Prostate gland (tissue), 2 donors: ENCODE measurements at regions not wholly inside any gene's neighbourhood (a gene's known extent, or its start where the extent isn't known, plus 50 kb on each side); places are given as distances from the start of the nearest gene placed in this dataset.

ENCODE experiments used
- DNase-seq: peaks from one replicate; pipeline ENCODE4 v3.0.0-alpha.2; 2019; ENCODE audit warnings: low spot score
- H3K27ac ChIP-seq, 2 donors: fragments of 200-600 bp; sonication (generic); 2 replicates each; pipeline ENCODE4 v1.5.1; 2017 to 2019
- H3K27me3 ChIP-seq: fragments of 200-600 bp; sonication (generic); replicated peaks from 2 replicates; pipeline ENCODE4 v1.5.1; 2019; ENCODE audit not compliant: insufficient read depth
- H3K36me3 ChIP-seq, 2 donors: fragments of 200-600 bp; sonication (generic); 1 replicate in 1 of 2; 2 replicates in 1 of 2; pipeline versions ENCODE4 v1.5.1 to v1.8.1; 2017 to 2019
- H3K4me1 ChIP-seq: fragments of 200-600 bp; sonication (generic); replicated peaks from 2 replicates; pipeline ENCODE4 v1.5.1; 2019
- H3K4me3 ChIP-seq, 2 donors: fragments of 200-600 bp; sonication (generic); 2 replicates each; pipeline ENCODE4 v1.5.1; 2017 to 2019
- H3K9me3 ChIP-seq: fragments of 200-600 bp; sonication (generic); 2 replicates; pipeline ENCODE4 v1.5.1; 2017
- POLR2A ChIP-seq: fragments of 450-650 bp; IDR thresholded peaks from one replicate; pipeline ENCODE4 v1.6.1; 2016; ENCODE audit warnings: antibody characterized with exemption, mild to moderate bottlenecking
- POLR2AphosphoS5 ChIP-seq: sonication (generic); formaldehyde crosslinking; IDR thresholded peaks from one replicate; pipeline ENCODE4 v1.6.1; 2017; ENCODE audit warnings: antibody characterized with exemption
- WGBS: methylation state at CpG from one replicate; pipeline ENCODE4 v1.1.5; 2018; 5-methylcytosine and 5-hydroxymethylcytosine counted together
- intact Hi-C: fragments of 100-400 bp; cut with DNase I; formaldehyde crosslinking; loops from one replicate; pipeline ENCODE4 v1.14.2; 2022
- TF ChIP-seq, protein P1 (sequence below), 4 experiments: fragments of 200-600 bp in 2 of 4; fragments of 450-650 bp in 2 of 4; sonication (generic) in 2 of 4; IDR thresholded peaks; 1 replicate in 3 of 4; 2 replicates in 1 of 4; pipeline ENCODE4 v1.5.1; 2016 to 2019; ENCODE audit warnings: antibody characterized with exemption in 4 of 4, mild to moderate bottlenecking in 2 of 4, moderate library complexity in 2 of 4

GRCh38 chr4:148795156-148795864, 353.1 kb upstream of the NR3C2 start:
- Histone ChIP-seq H3K27me3 (no peaks in the 10 kb centered on the region), H3K4me1 (no peaks in the 10 kb centered on the region), H3K27ac (no peak overlapping the region), H3K4me3 (no peak overlapping the region), H3K36me3 (no peaks in the 10 kb centered on the region), H3K9me3 (no peaks in the 10 kb centered on the region)
- no peak for DNase-seq
- WGBS, result 72% methylated on average over 7 of the region's 7 CpGs
- TF ChIP-seq POLR2A, result no peak
- TF ChIP-seq, protein P1, sequence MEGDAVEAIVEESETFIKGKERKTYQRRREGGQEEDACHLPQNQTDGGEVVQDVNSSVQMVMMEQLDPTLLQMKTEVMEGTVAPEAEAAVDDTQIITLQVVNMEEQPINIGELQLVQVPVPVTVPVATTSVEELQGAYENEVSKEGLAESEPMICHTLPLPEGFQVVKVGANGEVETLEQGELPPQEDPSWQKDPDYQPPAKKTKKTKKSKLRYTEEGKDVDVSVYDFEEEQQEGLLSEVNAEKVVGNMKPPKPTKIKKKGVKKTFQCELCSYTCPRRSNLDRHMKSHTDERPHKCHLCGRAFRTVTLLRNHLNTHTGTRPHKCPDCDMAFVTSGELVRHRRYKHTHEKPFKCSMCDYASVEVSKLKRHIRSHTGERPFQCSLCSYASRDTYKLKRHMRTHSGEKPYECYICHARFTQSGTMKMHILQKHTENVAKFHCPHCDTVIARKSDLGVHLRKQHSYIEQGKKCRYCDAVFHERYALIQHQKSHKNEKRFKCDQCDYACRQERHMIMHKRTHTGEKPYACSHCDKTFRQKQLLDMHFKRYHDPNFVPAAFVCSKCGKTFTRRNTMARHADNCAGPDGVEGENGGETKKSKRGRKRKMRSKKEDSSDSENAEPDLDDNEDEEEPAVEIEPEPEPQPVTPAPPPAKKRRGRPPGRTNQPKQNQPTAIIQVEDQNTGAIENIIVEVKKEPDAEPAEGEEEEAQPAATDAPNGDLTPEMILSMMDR (IDR thresholded peaks at IDR 0.05), result no peak
- TF ChIP-seq POLR2AphosphoS5, result no peak
- intact Hi-C loops, result no loop called here

DNA sequence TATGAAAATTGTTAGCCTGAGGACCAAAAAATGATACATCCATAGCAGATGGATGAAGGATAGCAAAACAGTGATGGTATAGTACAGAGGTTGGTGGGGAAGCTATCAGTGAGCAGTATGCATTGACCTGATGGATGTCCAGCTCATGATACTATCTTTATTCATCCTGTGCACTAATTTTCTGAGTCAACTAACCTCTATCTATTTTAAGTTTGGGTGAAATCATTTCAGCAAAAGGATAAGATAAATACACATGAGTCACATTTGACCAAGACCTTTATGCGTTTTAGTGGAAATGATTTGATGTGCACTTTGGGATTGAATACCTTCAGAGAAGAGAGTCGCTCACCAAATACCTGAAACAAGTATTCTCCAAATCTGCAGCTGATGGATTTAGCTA, 351.0 kb upstream of the NR3C2 start:
- 97% methylated on average over 2 of the region's 2 CpGs for WGBS
- no peaks in the 10 kb centered on the region for H3K36me3 ChIP-seq
- TF ChIP-seq POLR2AphosphoS5 (no peak), POLR2A (no peak)
- TF ChIP-seq, protein P1 (IDR thresholded peaks at IDR 0.05), result no peak
- no peak overlapping the region for H3K27ac ChIP-seq
- H3K9me3 ChIP-seq, result no peaks in the 10 kb centered on the region
- no peak overlapping the region for H3K4me3 ChIP-seq
- intact Hi-C loops, result no loop called here
- no peaks in the 10 kb centered on the region for H3K4me1 ChIP-seq
- no peak for DNase-seq
- no peaks in the 10 kb centered on the region for H3K27me3 ChIP-seq

GRCh38 chr4:148790691-148791090, 348.5 kb upstream of the NR3C2 start:
- Histone ChIP-seq H3K4me3 (no peak overlapping the region), H3K27ac (no peak overlapping the region), H3K9me3 (no peaks in the 10 kb centered on the region), H3K4me1 (peaks cover 3% of the 10 kb centered on the region), H3K36me3 (no peaks in the 10 kb centered on the region), H3K27me3 (no peaks in the 10 kb centered on the region)
- whole genome bisulfite sequencing, result 90% methylated on average over 5 of the region's 5 CpGs
- no peak for DNase-seq
- intact Hi-C loops, result no loop called here
- no peak for TF ChIP-seq POLR2AphosphoS5

DNA sequence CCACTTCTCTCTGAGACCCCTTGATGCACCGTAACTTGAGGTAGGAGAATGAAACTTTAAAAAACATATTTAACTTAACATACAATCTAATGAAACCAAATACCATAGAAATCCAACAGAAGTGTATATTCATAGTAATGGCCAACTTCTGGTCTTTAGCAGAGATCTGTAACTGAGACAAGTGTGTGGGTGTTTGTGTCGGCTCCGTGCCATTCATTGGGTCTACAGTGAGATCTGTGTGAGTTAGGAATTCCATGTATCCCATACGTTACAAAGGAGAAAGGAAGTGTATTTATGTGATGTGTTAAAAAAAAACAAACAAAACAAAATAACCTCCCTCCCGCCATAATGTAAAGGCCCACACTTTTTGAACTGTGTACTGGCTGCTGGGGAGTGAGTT, 348.0 kb upstream of the NR3C2 start:
- intact Hi-C loops, result no loop called here
- DNase-seq, result no peak
- Histone ChIP-seq H3K27me3 (no peaks in the 10 kb centered on the region), H3K4me1 (peaks cover 3% of the 10 kb centered on the region), H3K36me3 (no peaks in the 10 kb centered on the region), H3K9me3 (no peaks in the 10 kb centered on the region), H3K4me3 (no peak overlapping the region), H3K27ac (no peak overlapping the region)
- 87% methylated on average over 5 of the region's 5 CpGs for WGBS
- TF ChIP-seq POLR2A (no peak), POLR2AphosphoS5 (no peak)
- TF ChIP-seq, protein P1 (IDR thresholded peaks at IDR 0.05), result no peak

- Histone ChIP-seq H3K9me3 (no peaks in the 10 kb centered on the region), H3K4me3 (no peak overlapping the region), H3K36me3 (no peaks in the 10 kb centered on the region), H3K4me1 (peaks cover 3% of the 10 kb centered on the region), H3K27me3 (no peaks in the 10 kb centered on the region), H3K27ac (no peak overlapping the region)
- DNase-seq, result peak; percentile 37
- 29% methylated on average over 2 of the region's 2 CpGs for WGBS
- TF ChIP-seq, protein P1 (IDR thresholded peaks at IDR 0.05), result peak in 1 of 4 experiments; percentile 1
- peak; percentile 65 for TF ChIP-seq POLR2AphosphoS5
- TF ChIP-seq POLR2A, result no peak
- intact Hi-C loops, result no loop called here
Measured at GRCh38 chr4:148787831-148788477, 345.7 kb upstream of the NR3C2 start.
